ENCODE measurements at regions not wholly inside any gene's neighbourhood (a gene's known extent, or its start where the extent isn't known, plus 50 kb on each side); places are given as distances from the start of the nearest gene placed in this dataset.

GRCh38 chrX:1072637-1073377 is 139.6 kb downstream of the CRLF2 start:
- Histone ChIP-seq H3K9me2 (replicated peaks; ENCODE audit: control insufficient read depth, low read length) (no peaks in the 10 kb centered on the region), H3F3A (ENCODE audit: control insufficient read depth, insufficient read depth) (no peaks in the 10 kb centered on the region), H3K9me3 (ENCODE audit: control insufficient read depth, insufficient read depth, low read length) (no peaks in the 10 kb centered on the region; the same call in 1 of the 2 replicates), H3K27ac (ENCODE audit: low read depth, low read length) (no peak overlapping the region), H3K4me2 (ENCODE audit: low read length) (no peak overlapping the region), H3K27me3 (ENCODE audit: control insufficient read depth, low read length) (no peaks in the 10 kb centered on the region), H3K4me1 (ENCODE audit: control insufficient read depth, low read length) (no peaks in the 10 kb centered on the region), H3K79me2 (ENCODE audit: control insufficient read depth, low read length) (no peaks in the 10 kb centered on the region), H3K36me3 (ENCODE audit: control insufficient read depth, low read length) (no peaks in the 10 kb centered on the region), H4K20me1 (ENCODE audit: control insufficient read depth, insufficient read depth, low read depth, low read length) (no peaks in the 10 kb centered on the region), H3K4me3 (ENCODE audit: low read length) (no peak overlapping the region)
- TF ChIP-seq EZH2phosphoT487 (IDR thresholded peaks at IDR 0.05; ENCODE audit: borderline replicate concordance, low read length) = no peak
- TF ChIP-seq, protein P1, sequence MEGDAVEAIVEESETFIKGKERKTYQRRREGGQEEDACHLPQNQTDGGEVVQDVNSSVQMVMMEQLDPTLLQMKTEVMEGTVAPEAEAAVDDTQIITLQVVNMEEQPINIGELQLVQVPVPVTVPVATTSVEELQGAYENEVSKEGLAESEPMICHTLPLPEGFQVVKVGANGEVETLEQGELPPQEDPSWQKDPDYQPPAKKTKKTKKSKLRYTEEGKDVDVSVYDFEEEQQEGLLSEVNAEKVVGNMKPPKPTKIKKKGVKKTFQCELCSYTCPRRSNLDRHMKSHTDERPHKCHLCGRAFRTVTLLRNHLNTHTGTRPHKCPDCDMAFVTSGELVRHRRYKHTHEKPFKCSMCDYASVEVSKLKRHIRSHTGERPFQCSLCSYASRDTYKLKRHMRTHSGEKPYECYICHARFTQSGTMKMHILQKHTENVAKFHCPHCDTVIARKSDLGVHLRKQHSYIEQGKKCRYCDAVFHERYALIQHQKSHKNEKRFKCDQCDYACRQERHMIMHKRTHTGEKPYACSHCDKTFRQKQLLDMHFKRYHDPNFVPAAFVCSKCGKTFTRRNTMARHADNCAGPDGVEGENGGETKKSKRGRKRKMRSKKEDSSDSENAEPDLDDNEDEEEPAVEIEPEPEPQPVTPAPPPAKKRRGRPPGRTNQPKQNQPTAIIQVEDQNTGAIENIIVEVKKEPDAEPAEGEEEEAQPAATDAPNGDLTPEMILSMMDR (IDR thresholded peaks at IDR 0.05; ENCODE audit: low read depth, low read length, poor library complexity, severe bottlenecking) = no peak

- TF ChIP-seq EZH2phosphoT487 (IDR thresholded peaks at IDR 0.05; ENCODE audit: borderline replicate concordance, low read length) = no peak
- TF ChIP-seq, protein P1 (IDR thresholded peaks at IDR 0.05; ENCODE audit: low read depth, low read length, poor library complexity, severe bottlenecking) = no peak
- Histone ChIP-seq H3K9me3 (ENCODE audit: control insufficient read depth, insufficient read depth, low read length) (no peaks in the 10 kb centered on the region; the same call in 1 of the 2 replicates), H3K27me3 (ENCODE audit: control insufficient read depth, low read length) (no peaks in the 10 kb centered on the region), H3K36me3 (ENCODE audit: control insufficient read depth, low read length) (no peaks in the 10 kb centered on the region), H3K9me2 (replicated peaks; ENCODE audit: control insufficient read depth, low read length) (no peaks in the 10 kb centered on the region), H3K4me1 (ENCODE audit: control insufficient read depth, low read length) (no peaks in the 10 kb centered on the region), H3K27ac (ENCODE audit: low read depth, low read length) (no peak overlapping the region), H3F3A (ENCODE audit: control insufficient read depth, insufficient read depth) (no peaks in the 10 kb centered on the region), H4K20me1 (ENCODE audit: control insufficient read depth, insufficient read depth, low read depth, low read length) (no peaks in the 10 kb centered on the region), H3K4me2 (ENCODE audit: low read length) (no peak overlapping the region), H3K79me2 (ENCODE audit: control insufficient read depth, low read length) (no peaks in the 10 kb centered on the region), H3K4me3 (ENCODE audit: low read length) (no peak overlapping the region)
Measured at GRCh38 chrX:1071351-1071750, 141.1 kb downstream of the CRLF2 start.

DNA sequence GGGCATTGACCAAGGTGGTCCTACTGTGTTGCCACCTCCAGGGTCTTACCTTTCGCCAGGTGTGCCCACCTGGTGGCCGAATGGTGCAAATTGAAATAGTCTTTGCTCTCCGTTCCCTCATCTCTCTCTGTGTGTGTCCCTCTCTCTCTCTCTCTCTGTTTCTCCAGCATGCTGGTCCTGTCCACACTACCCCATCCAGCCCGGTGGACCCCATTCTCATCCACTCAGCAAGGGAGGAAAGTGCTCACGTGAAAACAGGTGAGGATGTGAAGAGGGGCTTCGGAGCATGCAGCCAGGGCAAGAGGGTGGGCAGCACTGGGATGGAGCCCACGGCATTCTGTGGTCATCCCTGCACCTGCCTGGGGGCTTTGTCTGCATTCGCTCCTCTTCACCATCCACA is 150.1 kb downstream of the CRLF2 start:
- H3K27me3 ChIP-seq (ENCODE audit: control insufficient read depth, low read length) = no peaks in the 10 kb centered on the region
- H3F3A ChIP-seq (ENCODE audit: control insufficient read depth, insufficient read depth) = no peaks in the 10 kb centered on the region
- H3K9me2 ChIP-seq (replicated peaks; ENCODE audit: control insufficient read depth, low read length) = no peaks in the 10 kb centered on the region
- H3K79me2 ChIP-seq (ENCODE audit: control insufficient read depth, low read length) = no peaks in the 10 kb centered on the region
- no peaks in the 10 kb centered on the region for H3K36me3 ChIP-seq (ENCODE audit: control insufficient read depth, low read length)
- H3K4me1 ChIP-seq (ENCODE audit: control insufficient read depth, low read length) = no peaks in the 10 kb centered on the region
- no peaks in the 10 kb centered on the region for H4K20me1 ChIP-seq (ENCODE audit: control insufficient read depth, insufficient read depth, low read depth, low read length)
- no peak overlapping the region for H3K27ac ChIP-seq (ENCODE audit: low read depth, low read length)
- H3K4me3 ChIP-seq (ENCODE audit: low read length) = no peak overlapping the region
- no peak overlapping the region for H3K4me2 ChIP-seq (ENCODE audit: low read length)
- TF ChIP-seq, protein P1 (IDR thresholded peaks at IDR 0.05; ENCODE audit: low read depth, low read length, poor library complexity, severe bottlenecking) = no peak
- TF ChIP-seq EZH2phosphoT487 (IDR thresholded peaks at IDR 0.05; ENCODE audit: borderline replicate concordance, low read length) = no peak
- no peaks in the 10 kb centered on the region for H3K9me3 ChIP-seq (ENCODE audit: control insufficient read depth, insufficient read depth, low read length)

Data from DOHH2 (cell line).